Liver (tissue), 8 donors: ENCODE measurements at regions not wholly inside any gene's neighbourhood (a gene's known extent, or its start where the extent isn't known, plus 50 kb on each side); places are given as distances from the start of the nearest gene placed in this dataset.

ENCODE experiments used
- DNase-seq: peaks from one replicate; pipeline ENCODE4 v3.0.0-alpha.2; 2017; ENCODE audit warnings: low spot score
- H3K27ac ChIP-seq, 2 donors: one replicate each; pipeline ENCODE4 v1.7.0; 2013; ENCODE audit warnings: inconsistent platforms in 2 of 2, low read length in 2 of 2, control low read depth in 1 of 2, low read depth in 1 of 2, mild to moderate bottlenecking in 1 of 2
- H3K27me3 ChIP-seq, 4 donors: one replicate each; pipeline versions ENCODE4 v1.6.1 to v1.7.0; 2013; ENCODE audit warnings: low read length in 3 of 4, inconsistent platforms in 1 of 4, mild to moderate bottlenecking in 1 of 4, moderate library complexity in 1 of 4; ENCODE audit not compliant: control insufficient read depth in 4 of 4, insufficient read depth in 4 of 4
- H3K36me3 ChIP-seq, 4 donors: one replicate each; pipeline versions ENCODE4 v1.6.1 to v1.7.0; 2013; ENCODE audit warnings: low read length in 3 of 4, mild to moderate bottlenecking in 3 of 4, low read depth in 1 of 4, moderate library complexity in 1 of 4; ENCODE audit not compliant: control insufficient read depth in 4 of 4, insufficient read depth in 3 of 4
- H3K4me1 ChIP-seq, 4 donors: one replicate each; pipeline versions ENCODE4 v1.6.1 to v1.7.0; 2013; ENCODE audit warnings: low read length in 3 of 4, mild to moderate bottlenecking in 3 of 4, moderate library complexity in 1 of 4; ENCODE audit not compliant: control insufficient read depth in 4 of 4, insufficient read depth in 4 of 4
- H3K4me3 ChIP-seq, 3 donors: one replicate each; pipeline versions ENCODE4 v1.6.1 to v1.7.0; 2013; ENCODE audit warnings: low read length in 3 of 3, control low read depth in 1 of 3, low read depth in 1 of 3, mild to moderate bottlenecking in 1 of 3
- H3K9ac ChIP-seq, 2 donors: one replicate each; pipeline ENCODE4 v1.7.0; 2013; ENCODE audit warnings: low read length in 2 of 2, mild to moderate bottlenecking in 2 of 2, moderate library complexity in 2 of 2, control low read depth in 1 of 2, low read depth in 1 of 2
- H3K9me3 ChIP-seq, 4 donors: one replicate each; pipeline versions ENCODE4 v1.6.1 to v1.7.0; 2013; ENCODE audit warnings: low read length in 3 of 4; ENCODE audit not compliant: control insufficient read depth in 4 of 4
- EGR1 ChIP-seq, 2 donors: IDR thresholded peaks; 2 replicates each; pipeline ENCODE4 v1.6.1; 2016 to 2018; ENCODE audit warnings: antibody characterized with exemption in 2 of 2, low read depth in 2 of 2
- FOXA1 ChIP-seq: IDR thresholded peaks from 2 replicates; pipeline ENCODE4 v1.6.1; 2016; ENCODE audit warnings: antibody characterized with exemption
- GABPA ChIP-seq, 2 donors: IDR thresholded peaks in 1 of 2; conservative IDR thresholded peaks in 1 of 2; 2 replicates each; pipeline ENCODE4 v1.6.1; 2016; ENCODE audit warnings: antibody characterized with exemption in 2 of 2, mild to moderate bottlenecking in 1 of 2, moderate library complexity in 1 of 2
- HNF4A ChIP-seq, 2 donors: conservative IDR thresholded peaks; 2 replicates each; pipeline ENCODE4 v1.6.1; 2016; ENCODE audit warnings: antibody characterized with exemption in 2 of 2, mild to moderate bottlenecking in 2 of 2
- HNF4G ChIP-seq: IDR thresholded peaks from 2 replicates; pipeline ENCODE4 v1.6.1; 2016; ENCODE audit warnings: antibody characterized with exemption
- JUND ChIP-seq, 2 donors: IDR thresholded peaks; 2 replicates each; pipeline ENCODE4 v1.6.1; 2016; ENCODE audit warnings: antibody characterized with exemption in 2 of 2
- RAD21 ChIP-seq, 2 donors: IDR thresholded peaks; 2 replicates each; pipeline ENCODE4 v1.6.1; 2016; ENCODE audit warnings: antibody characterized with exemption in 2 of 2, mild to moderate bottlenecking in 2 of 2
- RXRA ChIP-seq, 2 donors: IDR thresholded peaks; 2 replicates each; pipeline ENCODE4 v1.6.1; 2017 to 2018; ENCODE audit warnings: antibody characterized with exemption in 2 of 2, mild to moderate bottlenecking in 1 of 2
- TAF1 ChIP-seq: conservative IDR thresholded peaks from 2 replicates; pipeline ENCODE4 v1.6.1; 2016; ENCODE audit warnings: antibody characterized with exemption, mild to moderate bottlenecking
- YY1 ChIP-seq: IDR thresholded peaks from 2 replicates; pipeline ENCODE4 v1.6.1; 2016; ENCODE audit warnings: antibody characterized with exemption, mild to moderate bottlenecking
- WGBS: extraction: QIAGEN DNeasy Blood & Tissue Kit; methylation state at CpG from one replicate; pipeline ENCODE4 v1.1.7; 2013; 5-methylcytosine and 5-hydroxymethylcytosine counted together
- TF ChIP-seq, protein P1 (sequence below): IDR thresholded peaks from 2 replicates; pipeline ENCODE4 v1.6.1; 2016; ENCODE audit warnings: antibody characterized with exemption
- TF ChIP-seq, protein P2 (sequence below): fragments of 150-350 bp; IDR thresholded peaks from 2 replicates; pipeline ENCODE4 v1.5.1; 2017; ENCODE audit warnings: improper control_type of control experiment, low read depth, low read length; ENCODE audit not compliant: missing input control
- TF ChIP-seq, protein P3 (sequence below): IDR thresholded peaks from 2 replicates; pipeline ENCODE4 v1.6.1; 2016; ENCODE audit warnings: antibody characterized with exemption, mild to moderate bottlenecking
- TF ChIP-seq, protein P4 (sequence below): IDR thresholded peaks from 2 replicates; pipeline ENCODE4 v1.6.1; 2016; ENCODE audit warnings: antibody characterized with exemption
- TF ChIP-seq, protein P5 (sequence below): IDR thresholded peaks from 2 replicates; pipeline ENCODE4 v1.6.1; 2016; ENCODE audit warnings: antibody characterized with exemption
- donor health status: healthy.
- donor health status: healthy.
- donor health status: healthy.
- donor health status: healthy.
- donor health status: healthy.

DNA sequence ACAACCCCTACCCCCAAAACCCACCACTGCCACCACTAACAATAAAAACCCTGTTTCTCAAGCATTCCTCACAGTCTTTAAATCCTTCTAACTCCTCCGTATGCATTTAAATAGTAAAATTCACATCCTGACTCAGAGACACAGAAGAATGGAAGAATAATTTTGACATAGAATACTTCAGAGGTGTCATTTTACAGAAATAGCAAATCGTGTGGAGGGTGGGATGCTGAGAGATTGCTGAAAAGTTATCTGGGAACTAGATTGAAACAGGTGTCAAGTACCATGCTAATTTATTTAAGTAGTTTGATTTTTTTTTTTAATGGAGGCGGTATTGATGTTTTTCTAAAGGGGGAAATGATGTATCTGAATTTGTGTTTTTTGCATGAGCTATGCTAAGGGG lies 575.2 kb upstream of the TPK1 start:
- WGBS: 46% methylated on average over 3 of the region's 3 CpGs
- Histone ChIP-seq H3K27me3 (no peaks in the 10 kb centered on the region), H3K9ac (no peak overlapping the region), H3K4me3 (no peak overlapping the region), H3K4me1 (no peaks in the 10 kb centered on the region), H3K27ac (no peak overlapping the region), H3K9me3 (no peaks in the 10 kb centered on the region), H3K36me3 (no peaks in the 10 kb centered on the region)
- DNase-seq: no peak
- TF ChIP-seq, protein P1, sequence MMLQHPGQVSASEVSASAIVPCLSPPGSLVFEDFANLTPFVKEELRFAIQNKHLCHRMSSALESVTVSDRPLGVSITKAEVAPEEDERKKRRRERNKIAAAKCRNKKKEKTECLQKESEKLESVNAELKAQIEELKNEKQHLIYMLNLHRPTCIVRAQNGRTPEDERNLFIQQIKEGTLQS: no peak
- TF ChIP-seq, protein P2, sequence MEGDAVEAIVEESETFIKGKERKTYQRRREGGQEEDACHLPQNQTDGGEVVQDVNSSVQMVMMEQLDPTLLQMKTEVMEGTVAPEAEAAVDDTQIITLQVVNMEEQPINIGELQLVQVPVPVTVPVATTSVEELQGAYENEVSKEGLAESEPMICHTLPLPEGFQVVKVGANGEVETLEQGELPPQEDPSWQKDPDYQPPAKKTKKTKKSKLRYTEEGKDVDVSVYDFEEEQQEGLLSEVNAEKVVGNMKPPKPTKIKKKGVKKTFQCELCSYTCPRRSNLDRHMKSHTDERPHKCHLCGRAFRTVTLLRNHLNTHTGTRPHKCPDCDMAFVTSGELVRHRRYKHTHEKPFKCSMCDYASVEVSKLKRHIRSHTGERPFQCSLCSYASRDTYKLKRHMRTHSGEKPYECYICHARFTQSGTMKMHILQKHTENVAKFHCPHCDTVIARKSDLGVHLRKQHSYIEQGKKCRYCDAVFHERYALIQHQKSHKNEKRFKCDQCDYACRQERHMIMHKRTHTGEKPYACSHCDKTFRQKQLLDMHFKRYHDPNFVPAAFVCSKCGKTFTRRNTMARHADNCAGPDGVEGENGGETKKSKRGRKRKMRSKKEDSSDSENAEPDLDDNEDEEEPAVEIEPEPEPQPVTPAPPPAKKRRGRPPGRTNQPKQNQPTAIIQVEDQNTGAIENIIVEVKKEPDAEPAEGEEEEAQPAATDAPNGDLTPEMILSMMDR: no peak
- TF ChIP-seq HNF4A (conservative IDR thresholded peaks at IDR 0.05): no peak
- TF ChIP-seq JUND (IDR thresholded peaks at IDR 0.05): no peak
- TF ChIP-seq GABPA (IDR thresholded peaks at IDR 0.05 in 1 of 2, conservative IDR thresholded peaks at IDR 0.05 in 1 of 2): no peak
- no peak for TF ChIP-seq TAF1
- TF ChIP-seq RXRA (IDR thresholded peaks at IDR 0.05): no peak
- no peak for TF ChIP-seq YY1
- no peak for TF ChIP-seq HNF4G
- no peak for TF ChIP-seq FOXA1

DNA sequence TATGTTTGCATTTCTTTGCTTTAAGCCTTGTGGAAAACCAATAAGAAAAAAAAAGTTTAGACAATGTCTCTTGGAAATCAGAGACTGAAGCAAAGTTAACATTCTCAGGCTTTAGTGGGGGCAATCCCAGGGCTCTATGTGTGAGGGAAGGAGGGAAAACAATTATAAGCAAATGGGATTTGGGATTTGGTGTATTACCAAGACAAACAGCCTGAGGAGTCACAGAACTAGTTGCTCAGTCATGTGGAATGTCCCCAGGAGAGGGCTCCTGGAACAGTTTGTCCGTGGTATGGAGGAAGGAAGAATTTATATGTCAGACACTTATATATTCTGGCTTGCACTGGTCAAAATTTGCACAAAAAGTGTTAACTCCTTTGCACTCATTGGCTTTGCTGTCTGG lies 562.9 kb upstream of the TPK1 start:
- Histone ChIP-seq H3K36me3 (no peaks in the 10 kb centered on the region), H3K27me3 (no peaks in the 10 kb centered on the region), H3K9me3 (no peaks in the 10 kb centered on the region), H3K4me1 (no peaks in the 10 kb centered on the region), H3K9ac (no peak overlapping the region), H3K4me3 (no peak overlapping the region), H3K27ac (no peak overlapping the region)
- WGBS: 53% methylated on average over 1 of the region's 1 CpG
- TF ChIP-seq HNF4A (conservative IDR thresholded peaks at IDR 0.05) (no peak), GABPA (IDR thresholded peaks at IDR 0.05 in 1 of 2, conservative IDR thresholded peaks at IDR 0.05 in 1 of 2) (no peak), RAD21 (IDR thresholded peaks at IDR 0.05) (no peak), YY1 (no peak), HNF4G (no peak), EGR1 (IDR thresholded peaks at IDR 0.05; ENCODE audit: low read depth in 2 of 2) (no peak)
- TF ChIP-seq, protein P3, sequence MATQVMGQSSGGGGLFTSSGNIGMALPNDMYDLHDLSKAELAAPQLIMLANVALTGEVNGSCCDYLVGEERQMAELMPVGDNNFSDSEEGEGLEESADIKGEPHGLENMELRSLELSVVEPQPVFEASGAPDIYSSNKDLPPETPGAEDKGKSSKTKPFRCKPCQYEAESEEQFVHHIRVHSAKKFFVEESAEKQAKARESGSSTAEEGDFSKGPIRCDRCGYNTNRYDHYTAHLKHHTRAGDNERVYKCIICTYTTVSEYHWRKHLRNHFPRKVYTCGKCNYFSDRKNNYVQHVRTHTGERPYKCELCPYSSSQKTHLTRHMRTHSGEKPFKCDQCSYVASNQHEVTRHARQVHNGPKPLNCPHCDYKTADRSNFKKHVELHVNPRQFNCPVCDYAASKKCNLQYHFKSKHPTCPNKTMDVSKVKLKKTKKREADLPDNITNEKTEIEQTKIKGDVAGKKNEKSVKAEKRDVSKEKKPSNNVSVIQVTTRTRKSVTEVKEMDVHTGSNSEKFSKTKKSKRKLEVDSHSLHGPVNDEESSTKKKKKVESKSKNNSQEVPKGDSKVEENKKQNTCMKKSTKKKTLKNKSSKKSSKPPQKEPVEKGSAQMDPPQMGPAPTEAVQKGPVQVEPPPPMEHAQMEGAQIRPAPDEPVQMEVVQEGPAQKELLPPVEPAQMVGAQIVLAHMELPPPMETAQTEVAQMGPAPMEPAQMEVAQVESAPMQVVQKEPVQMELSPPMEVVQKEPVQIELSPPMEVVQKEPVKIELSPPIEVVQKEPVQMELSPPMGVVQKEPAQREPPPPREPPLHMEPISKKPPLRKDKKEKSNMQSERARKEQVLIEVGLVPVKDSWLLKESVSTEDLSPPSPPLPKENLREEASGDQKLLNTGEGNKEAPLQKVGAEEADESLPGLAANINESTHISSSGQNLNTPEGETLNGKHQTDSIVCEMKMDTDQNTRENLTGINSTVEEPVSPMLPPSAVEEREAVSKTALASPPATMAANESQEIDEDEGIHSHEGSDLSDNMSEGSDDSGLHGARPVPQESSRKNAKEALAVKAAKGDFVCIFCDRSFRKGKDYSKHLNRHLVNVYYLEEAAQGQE: no peak
- TF ChIP-seq, protein P4, sequence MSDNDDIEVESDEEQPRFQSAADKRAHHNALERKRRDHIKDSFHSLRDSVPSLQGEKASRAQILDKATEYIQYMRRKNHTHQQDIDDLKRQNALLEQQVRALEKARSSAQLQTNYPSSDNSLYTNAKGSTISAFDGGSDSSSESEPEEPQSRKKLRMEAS: no peak
- TF ChIP-seq, protein P5, sequence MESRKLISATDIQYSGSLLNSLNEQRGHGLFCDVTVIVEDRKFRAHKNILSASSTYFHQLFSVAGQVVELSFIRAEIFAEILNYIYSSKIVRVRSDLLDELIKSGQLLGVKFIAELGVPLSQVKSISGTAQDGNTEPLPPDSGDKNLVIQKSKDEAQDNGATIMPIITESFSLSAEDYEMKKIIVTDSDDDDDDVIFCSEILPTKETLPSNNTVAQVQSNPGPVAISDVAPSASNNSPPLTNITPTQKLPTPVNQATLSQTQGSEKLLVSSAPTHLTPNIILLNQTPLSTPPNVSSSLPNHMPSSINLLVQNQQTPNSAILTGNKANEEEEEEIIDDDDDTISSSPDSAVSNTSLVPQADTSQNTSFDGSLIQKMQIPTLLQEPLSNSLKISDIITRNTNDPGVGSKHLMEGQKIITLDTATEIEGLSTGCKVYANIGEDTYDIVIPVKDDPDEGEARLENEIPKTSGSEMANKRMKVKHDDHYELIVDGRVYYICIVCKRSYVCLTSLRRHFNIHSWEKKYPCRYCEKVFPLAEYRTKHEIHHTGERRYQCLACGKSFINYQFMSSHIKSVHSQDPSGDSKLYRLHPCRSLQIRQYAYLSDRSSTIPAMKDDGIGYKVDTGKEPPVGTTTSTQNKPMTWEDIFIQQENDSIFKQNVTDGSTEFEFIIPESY: no peak
- TF ChIP-seq, protein P2: no peak
- DNase-seq: no peak
